HG03280 (cell line): ENCODE measurements at regions not wholly inside any gene's neighbourhood (a gene's known extent, or its start where the extent isn't known, plus 50 kb on each side); places are given as distances from the start of the nearest gene placed in this dataset.
"Not testable (repeated sequence)": the region's sequence is repeated elsewhere in the genome, so short reads cannot be mapped to it uniquely, and the experiment has no call there.

Experiments used
- ATAC-seq: cut with Tn5 transposase; IDR thresholded peaks from one replicate; pipeline ENCODE4 v1.9.1; 2021; ENCODE audit warnings: mild to moderate bottlenecking, moderate library complexity; ENCODE audit not compliant: unreplicated experiment

GRCh38 chr5:7072188-7072587, 323.8 kb upstream of the ADCY2 start:
- ATAC-seq, result no peak

GRCh38 chr5:7073666-7074065, 322.3 kb upstream of the ADCY2 start:
- ATAC-seq, result no peak

- ATAC-seq, result no peak
Measured at GRCh38 chr5:7074176-7074575, 321.8 kb upstream of the ADCY2 start.

GRCh38 chr5:7075470-7075869, 320.5 kb upstream of the ADCY2 start:
- ATAC-seq, result no peak

- no peak for ATAC-seq
Measured at GRCh38 chr5:7078101-7078500, 317.8 kb upstream of the ADCY2 start.

GRCh38 chr5:7078901-7079300, 317.0 kb upstream of the ADCY2 start:
- ATAC-seq, result no peak

- ATAC-seq, result no peak
Measured at GRCh38 chr5:7080501-7080900, 315.4 kb upstream of the ADCY2 start.

- no peak for ATAC-seq
Measured at GRCh38 chr5:7087719-7088297, 308.1 kb upstream of the ADCY2 start.

- no peak for ATAC-seq
Measured at GRCh38 chr5:7088849-7089248, 307.1 kb upstream of the ADCY2 start.

- no peak for ATAC-seq
Measured at GRCh38 chr5:7094626-7095025, 301.3 kb upstream of the ADCY2 start.

- no peak for ATAC-seq
Measured at GRCh38 chr5:7096294-7096693, 299.6 kb upstream of the ADCY2 start.

- no peak for ATAC-seq
Measured at GRCh38 chr5:7105358-7105757, 290.6 kb upstream of the ADCY2 start.

GRCh38 chr5:7117961-7118360, 278.0 kb upstream of the ADCY2 start:
- no peak for ATAC-seq

GRCh38 chr5:7131680-7132079, 264.3 kb upstream of the ADCY2 start:
- no peak for ATAC-seq

GRCh38 chr5:7146886-7147285, 249.1 kb upstream of the ADCY2 start:
- ATAC-seq, result no peak

- ATAC-seq, result no peak
Measured at GRCh38 chr5:7157083-7157482, 238.9 kb upstream of the ADCY2 start.

GRCh38 chr5:7169240-7169878, 226.6 kb upstream of the ADCY2 start:
- no peak for ATAC-seq

- not testable (repeated sequence) for ATAC-seq
Measured at GRCh38 chr5:7170785-7171184, 225.2 kb upstream of the ADCY2 start.

- no peak for ATAC-seq
Measured at GRCh38 chr5:7179364-7179763, 216.6 kb upstream of the ADCY2 start.

- no peak for ATAC-seq
Measured at GRCh38 chr5:7181841-7182240, 214.1 kb upstream of the ADCY2 start.

GRCh38 chr5:7185742-7186141, 210.2 kb upstream of the ADCY2 start:
- ATAC-seq, result no peak

GRCh38 chr5:7186818-7187217, 209.1 kb upstream of the ADCY2 start:
- no peak for ATAC-seq

- ATAC-seq, result no peak
Measured at GRCh38 chr5:7190712-7191250, 205.2 kb upstream of the ADCY2 start.
